Heart left ventricle (tissue), 13 donors: ENCODE measurements at regions not wholly inside any gene's neighbourhood (a gene's known extent, or its start where the extent isn't known, plus 50 kb on each side); places are given as distances from the start of the nearest gene placed in this dataset.

Experiments used
- CTCF ChIP-seq, 12 donors: fragments of 200-600 bp; sonication (generic) in 4 of 12; IDR thresholded peaks; one replicate each; pipeline versions ENCODE4 v1.5.0 to v1.8.0; 2018 to 2022; ENCODE audit warnings: antibody characterized with exemption in 12 of 12, mild to moderate bottlenecking in 5 of 12
- POLR2A ChIP-seq, 2 donors: fragments of 450-650 bp; IDR thresholded peaks; one replicate each; pipeline ENCODE4 v1.6.1; 2017; ENCODE audit warnings: antibody characterized with exemption in 2 of 2, mild to moderate bottlenecking in 2 of 2, moderate library complexity in 2 of 2
- donor health status: ischemic (EF 13 %, LVEDD 7.1; RV severe dilation, severe dysfunction).
- donor health status: DM: no; HTN: yes; CAD: no.
- donor health status: DM: no; HTN: no; CAD: no.
- donor health status: ischemic (EF 25% LVEDD 6.9; RV normal size, moderate dysfunction).
- donor health status: ischemic (EF 25% LVEDD 5.7; RV mildly dilated, moderate dysfunction).
- donor health status: ischemic (EF 35%, LVEDD 5.7; RV mildly dilated, moderate dysfunction).
- donor health status: nonischemic (EF 11% LVEDD 7.7; RV severe dilation, severe dysfunction).
- donor health status: DM: yes; HTN: yes; CAD: no.
- donor health status: PGD.
- donor health status: ischemic (EF 29% LVEDD 5.4; RV normal size, mild dysfunction).
- donor health status: nonischemic (EF 23%, LVEDD 6.1; RV moderate dilation, normal function).

DNA sequence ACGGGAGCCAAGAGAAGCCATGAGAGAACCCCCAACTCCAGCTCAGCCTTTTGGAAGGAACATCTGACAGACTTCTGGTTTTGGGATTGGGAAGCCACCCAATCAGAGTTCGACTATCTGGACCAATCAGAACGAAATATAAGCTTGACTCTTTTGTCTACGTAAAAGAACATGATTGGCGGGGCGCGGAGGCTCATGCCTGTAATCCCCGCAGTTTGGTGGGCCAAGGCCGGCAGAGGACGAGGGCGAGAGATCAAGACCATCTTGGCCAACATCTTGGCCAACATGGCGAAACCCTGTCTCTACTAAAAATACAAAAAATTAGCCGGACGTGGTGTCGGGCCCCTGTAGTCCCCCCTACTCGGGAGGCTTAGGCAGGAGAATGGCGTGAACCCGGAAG is 380.3 kb downstream of the TBL1XR1 start:
- TF ChIP-seq CTCF (IDR thresholded peaks at IDR 0.05) (no peak), POLR2A (IDR thresholded peaks at IDR 0.05) (no peak)
